SU-DHL-6 (cell line): ENCODE measurements at regions not wholly inside any gene's neighbourhood (a gene's known extent, or its start where the extent isn't known, plus 50 kb on each side); places are given as distances from the start of the nearest gene placed in this dataset.

Experiments used
- EZH2phosphoT487 ChIP-seq: fragments of 200-600 bp; sonication (generic), shearing (Covaris generic); conservative IDR thresholded peaks from 2 replicates; pipeline ENCODE4 v1.6.1; 2018; ENCODE audit warnings: mild to moderate bottlenecking, antibody characterized with exemption, low read length, moderate library complexity, mixed read lengths
- TF ChIP-seq, protein P1 (sequence below): fragments of 200-600 bp; sonication (generic); IDR thresholded peaks from one replicate; pipeline ENCODE4 v1.5.1; 2017; ENCODE audit warnings: antibody characterized with exemption, mild to moderate bottlenecking, low read length, moderate library complexity; ENCODE audit not compliant: insufficient read depth, poor library complexity, severe bottlenecking

DNA sequence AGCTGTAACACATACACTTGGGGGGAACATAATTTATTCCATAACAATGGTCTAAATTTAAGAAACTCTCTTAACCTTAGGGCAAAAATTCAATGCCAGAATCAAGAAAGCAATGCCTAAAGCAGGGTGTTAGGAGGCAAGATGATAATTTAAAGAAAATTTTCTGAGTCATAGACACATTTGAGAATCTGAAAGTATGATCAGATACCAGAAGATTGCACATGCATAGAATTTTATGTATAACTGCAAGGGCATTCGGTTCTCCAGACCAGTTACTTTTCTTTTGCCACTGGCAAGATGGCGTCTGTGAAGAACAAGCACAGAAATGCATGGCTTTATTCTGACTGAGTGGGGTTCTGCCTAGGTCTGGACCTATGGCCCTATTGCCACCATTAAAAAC is 64.4 kb upstream of the IPO9 start:
- no peak for TF ChIP-seq EZH2phosphoT487
- TF ChIP-seq, protein P1, sequence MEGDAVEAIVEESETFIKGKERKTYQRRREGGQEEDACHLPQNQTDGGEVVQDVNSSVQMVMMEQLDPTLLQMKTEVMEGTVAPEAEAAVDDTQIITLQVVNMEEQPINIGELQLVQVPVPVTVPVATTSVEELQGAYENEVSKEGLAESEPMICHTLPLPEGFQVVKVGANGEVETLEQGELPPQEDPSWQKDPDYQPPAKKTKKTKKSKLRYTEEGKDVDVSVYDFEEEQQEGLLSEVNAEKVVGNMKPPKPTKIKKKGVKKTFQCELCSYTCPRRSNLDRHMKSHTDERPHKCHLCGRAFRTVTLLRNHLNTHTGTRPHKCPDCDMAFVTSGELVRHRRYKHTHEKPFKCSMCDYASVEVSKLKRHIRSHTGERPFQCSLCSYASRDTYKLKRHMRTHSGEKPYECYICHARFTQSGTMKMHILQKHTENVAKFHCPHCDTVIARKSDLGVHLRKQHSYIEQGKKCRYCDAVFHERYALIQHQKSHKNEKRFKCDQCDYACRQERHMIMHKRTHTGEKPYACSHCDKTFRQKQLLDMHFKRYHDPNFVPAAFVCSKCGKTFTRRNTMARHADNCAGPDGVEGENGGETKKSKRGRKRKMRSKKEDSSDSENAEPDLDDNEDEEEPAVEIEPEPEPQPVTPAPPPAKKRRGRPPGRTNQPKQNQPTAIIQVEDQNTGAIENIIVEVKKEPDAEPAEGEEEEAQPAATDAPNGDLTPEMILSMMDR, result no peak
